Endothelial cell (in vitro differentiated cells): ENCODE measurements at regions not wholly inside any gene's neighbourhood (a gene's known extent, or its start where the extent isn't known, plus 50 kb on each side); places are given as distances from the start of the nearest gene placed in this dataset.
"Not testable (repeated sequence)": the region's sequence is repeated elsewhere in the genome, so short reads cannot be mapped to it uniquely, and the experiment has no call there.

Experiments used
- DNase-seq: peaks from one replicate; pipeline ENCODE4 v3.0.0; 2021; ENCODE audit warnings: low spot score
- H3K27ac Mint-ChIP-seq: one replicate; pipeline ENCODE4 v1.8.0; 2021; ENCODE audit warnings: mixed read lengths, inconsistent platforms; ENCODE audit not compliant: unreplicated experiment
- H3K27me3 Mint-ChIP-seq: one replicate; pipeline ENCODE4 v1.8.0; 2021; ENCODE audit warnings: mild to moderate bottlenecking, moderate library complexity, mixed read lengths, inconsistent platforms; ENCODE audit not compliant: unreplicated experiment
- H3K36me3 Mint-ChIP-seq: one replicate; pipeline ENCODE4 v1.8.0; 2021; ENCODE audit warnings: mild to moderate bottlenecking, low read depth, mixed read lengths, inconsistent platforms; ENCODE audit not compliant: unreplicated experiment
- H3K4me1 Mint-ChIP-seq: one replicate; pipeline ENCODE4 v1.8.0; 2021; ENCODE audit warnings: mild to moderate bottlenecking, mixed read lengths, inconsistent platforms; ENCODE audit not compliant: unreplicated experiment
- H3K4me3 Mint-ChIP-seq: one replicate; pipeline ENCODE4 v1.8.0; 2021; ENCODE audit warnings: mild to moderate bottlenecking, mixed read lengths, inconsistent platforms; ENCODE audit not compliant: unreplicated experiment
- H3K9me3 Mint-ChIP-seq: one replicate; pipeline ENCODE4 v1.8.0; 2021; ENCODE audit warnings: mixed read lengths, inconsistent platforms; ENCODE audit not compliant: unreplicated experiment
- TF ChIP-seq, protein P1 (sequence below): fragments of 200-600 bp; sonication (generic); IDR thresholded peaks from one replicate; pipeline ENCODE4 v1.5.0; 2021; ENCODE audit warnings: antibody characterized with exemption; ENCODE audit not compliant: unreplicated experiment

- no peak overlapping the region for H3K4me3 Mint-ChIP-seq
- no peaks in the 10 kb centered on the region for H3K36me3 Mint-ChIP-seq
- H3K4me1 Mint-ChIP-seq = no peaks in the 10 kb centered on the region
- H3K27ac Mint-ChIP-seq = peak overlapping the region; percentile 23
- no peaks in the 10 kb centered on the region for H3K9me3 Mint-ChIP-seq
- no peaks in the 10 kb centered on the region for H3K27me3 Mint-ChIP-seq
- no peak for DNase-seq
- TF ChIP-seq, protein P1, sequence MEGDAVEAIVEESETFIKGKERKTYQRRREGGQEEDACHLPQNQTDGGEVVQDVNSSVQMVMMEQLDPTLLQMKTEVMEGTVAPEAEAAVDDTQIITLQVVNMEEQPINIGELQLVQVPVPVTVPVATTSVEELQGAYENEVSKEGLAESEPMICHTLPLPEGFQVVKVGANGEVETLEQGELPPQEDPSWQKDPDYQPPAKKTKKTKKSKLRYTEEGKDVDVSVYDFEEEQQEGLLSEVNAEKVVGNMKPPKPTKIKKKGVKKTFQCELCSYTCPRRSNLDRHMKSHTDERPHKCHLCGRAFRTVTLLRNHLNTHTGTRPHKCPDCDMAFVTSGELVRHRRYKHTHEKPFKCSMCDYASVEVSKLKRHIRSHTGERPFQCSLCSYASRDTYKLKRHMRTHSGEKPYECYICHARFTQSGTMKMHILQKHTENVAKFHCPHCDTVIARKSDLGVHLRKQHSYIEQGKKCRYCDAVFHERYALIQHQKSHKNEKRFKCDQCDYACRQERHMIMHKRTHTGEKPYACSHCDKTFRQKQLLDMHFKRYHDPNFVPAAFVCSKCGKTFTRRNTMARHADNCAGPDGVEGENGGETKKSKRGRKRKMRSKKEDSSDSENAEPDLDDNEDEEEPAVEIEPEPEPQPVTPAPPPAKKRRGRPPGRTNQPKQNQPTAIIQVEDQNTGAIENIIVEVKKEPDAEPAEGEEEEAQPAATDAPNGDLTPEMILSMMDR = peak; percentile 92
Observed at GRCh38 chr4:84258905-84259830, 239.9 kb downstream of the NKX6-1 start.

DNA sequence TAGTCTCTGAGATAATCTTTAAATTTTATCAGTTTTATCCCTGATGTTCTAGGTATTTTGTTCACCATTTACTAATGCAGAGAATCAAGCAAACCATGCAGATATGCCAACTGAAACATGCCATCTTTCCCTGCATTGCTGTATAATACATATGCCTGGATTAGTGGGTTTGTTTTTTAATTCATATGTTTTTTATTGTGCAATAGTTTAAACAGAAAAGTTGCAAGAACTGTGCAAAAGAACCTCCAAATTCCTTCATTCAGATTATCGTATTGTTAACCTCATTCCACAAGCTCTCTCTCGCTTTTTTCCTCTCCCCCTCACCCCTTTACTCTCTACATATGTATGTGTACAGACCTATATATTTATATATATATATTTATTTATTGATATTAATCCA lies 244.6 kb downstream of the NKX6-1 start:
- H3K27ac Mint-ChIP-seq = no peak overlapping the region
- no peak for DNase-seq
- H3K4me1 Mint-ChIP-seq = peaks cover 9% of the 10 kb centered on the region
- no peaks in the 10 kb centered on the region for H3K27me3 Mint-ChIP-seq
- no peaks in the 10 kb centered on the region for H3K36me3 Mint-ChIP-seq
- H3K9me3 Mint-ChIP-seq = no peaks in the 10 kb centered on the region
- TF ChIP-seq, protein P1 = no peak
- no peak overlapping the region for H3K4me3 Mint-ChIP-seq

DNA sequence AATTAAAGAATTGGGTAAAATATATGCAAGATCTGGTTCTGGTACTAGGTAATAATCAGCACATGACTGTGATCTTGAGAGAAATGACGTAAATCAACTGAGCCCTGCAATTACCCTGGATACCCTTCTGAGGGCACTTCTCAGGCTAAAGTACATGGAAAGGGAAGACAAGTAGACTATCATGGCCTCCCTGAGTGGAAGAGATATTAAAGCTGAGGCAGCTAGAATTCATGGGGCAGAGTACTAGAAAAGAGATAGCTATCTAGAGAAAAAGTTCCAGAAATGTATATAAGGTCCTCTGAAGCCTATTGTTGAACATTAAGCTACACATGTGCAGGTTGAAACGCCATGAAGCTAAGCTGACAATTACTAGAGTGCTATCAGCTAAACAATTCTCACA lies 249.6 kb downstream of the NKX6-1 start:
- Mint-ChIP-seq H3K4me3 (no peak overlapping the region), H3K36me3 (no peaks in the 10 kb centered on the region), H3K4me1 (peaks cover 13% of the 10 kb centered on the region), H3K27me3 (peaks cover 3% of the 10 kb centered on the region), H3K9me3 (no peaks in the 10 kb centered on the region), H3K27ac (no peak overlapping the region)
- no peak for DNase-seq
- TF ChIP-seq, protein P1 = no peak

DNA sequence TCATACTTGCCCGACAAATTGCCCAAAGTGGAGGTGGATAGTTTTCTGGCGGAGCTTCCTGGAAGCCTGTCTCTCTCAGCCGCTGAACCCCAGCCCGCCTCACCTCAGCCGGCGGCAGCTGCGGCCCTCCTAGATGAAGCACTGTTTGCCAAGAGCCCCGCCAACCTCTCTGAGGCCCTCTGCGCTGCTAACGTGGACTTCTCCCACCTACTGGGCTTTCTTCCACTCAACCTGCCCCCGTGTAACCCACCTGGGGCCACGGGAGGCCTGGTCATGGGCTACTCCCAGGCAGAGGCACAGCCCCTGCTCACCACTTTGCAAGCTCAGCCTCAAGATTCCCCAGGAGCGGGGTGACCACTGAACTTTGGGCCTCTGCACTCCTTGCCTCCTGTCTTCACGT lies 254.1 kb downstream of the NKX6-1 start:
- H3K9me3 Mint-ChIP-seq, H3K4me1 Mint-ChIP-seq, H3K36me3 Mint-ChIP-seq, H3K4me3 Mint-ChIP-seq, H3K27me3 Mint-ChIP-seq, H3K27ac Mint-ChIP-seq, DNase-seq: not testable (repeated sequence)

DNA sequence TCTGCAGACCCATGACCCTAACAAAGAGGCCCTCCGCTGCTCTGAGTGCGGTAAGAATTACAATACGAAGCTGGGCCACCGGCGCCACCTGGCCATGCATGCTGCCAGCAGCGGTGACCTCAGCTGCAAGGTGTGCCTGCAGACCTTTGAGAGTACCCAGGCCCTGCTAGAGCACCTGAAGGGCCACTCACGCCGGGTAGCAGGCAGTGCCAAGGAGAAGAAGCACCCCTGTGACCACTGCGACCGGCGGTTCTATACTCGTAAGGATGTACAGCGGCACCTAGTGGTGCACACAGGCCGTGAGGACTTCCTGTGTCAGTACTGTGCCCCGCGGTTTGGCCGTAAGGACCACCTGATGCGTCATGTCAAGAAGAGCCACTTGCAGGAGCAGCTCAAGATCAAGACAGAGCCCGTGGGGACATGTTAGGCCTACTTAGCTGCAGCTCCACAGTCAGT lies 254.7 kb downstream of the NKX6-1 start:
- not testable (repeated sequence) for H3K9me3 Mint-ChIP-seq, H3K27me3 Mint-ChIP-seq, H3K36me3 Mint-ChIP-seq, H3K4me3 Mint-ChIP-seq, DNase-seq, H3K27ac Mint-ChIP-seq, H3K4me1 Mint-ChIP-seq

DNA sequence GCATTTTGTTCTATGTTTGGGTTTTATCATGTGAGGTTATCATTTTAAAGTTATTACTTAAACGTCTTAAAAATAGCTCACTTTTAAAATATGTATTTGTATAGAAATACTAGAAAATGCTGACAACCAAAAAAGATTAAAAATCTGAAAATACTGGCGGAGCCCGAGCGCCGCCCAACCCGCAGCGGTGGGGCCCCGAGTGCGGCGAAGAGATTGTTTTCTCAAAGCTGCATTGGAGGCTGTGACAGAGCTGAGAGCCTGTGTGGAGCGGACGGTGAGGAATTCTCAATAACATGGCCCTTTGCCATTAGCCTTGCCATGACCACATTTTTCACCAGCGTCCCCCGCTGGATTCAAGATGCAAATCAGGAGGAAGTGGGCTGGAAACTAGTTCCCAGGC lies 255.4 kb downstream of the NKX6-1 start:
- H3K36me3 Mint-ChIP-seq = no peaks in the 10 kb centered on the region
- H3K27ac Mint-ChIP-seq = no peak overlapping the region
- TF ChIP-seq, protein P1 = no peak
- H3K27me3 Mint-ChIP-seq = peaks cover 3% of the 10 kb centered on the region
- H3K4me1 Mint-ChIP-seq = peaks cover 5% of the 10 kb centered on the region
- no peak overlapping the region for H3K4me3 Mint-ChIP-seq
- DNase-seq = no peak
- H3K9me3 Mint-ChIP-seq = no peaks in the 10 kb centered on the region
